ENCODE measurements at regions not wholly inside any gene's neighbourhood (a gene's known extent, or its start where the extent isn't known, plus 50 kb on each side); places are given as distances from the start of the nearest gene placed in this dataset.

GRCh38 chr6:159114569-159114968 is 54.6 kb upstream of the FNDC1 start:
- ATAC-seq (no peak), DNase-seq (no peak)
- 43 to 54% methylated on average over 3 of the region's 3 CpGs for WGBS, 2 donors
- H3K4me1 ChIP-seq: peaks cover 0 to 54% (median 6%) of the 10 kb centered on the region in 9 donors
- H3K27me3 ChIP-seq: no peaks in the 10 kb centered on the region
- TF ChIP-seq CTCF (IDR thresholded peaks at IDR 0.05): no peak
- no peaks in the 10 kb centered on the region for H3K36me3 ChIP-seq
- intact Hi-C loops (cut with DNase I): no loop called here
- no peaks in the 10 kb centered on the region for H3K9me3 ChIP-seq
- H3K4me3 ChIP-seq: no peak overlapping the region
- peak overlapping the region in 1 of 10 donors; percentile 11 for H3K27ac ChIP-seq

DNA sequence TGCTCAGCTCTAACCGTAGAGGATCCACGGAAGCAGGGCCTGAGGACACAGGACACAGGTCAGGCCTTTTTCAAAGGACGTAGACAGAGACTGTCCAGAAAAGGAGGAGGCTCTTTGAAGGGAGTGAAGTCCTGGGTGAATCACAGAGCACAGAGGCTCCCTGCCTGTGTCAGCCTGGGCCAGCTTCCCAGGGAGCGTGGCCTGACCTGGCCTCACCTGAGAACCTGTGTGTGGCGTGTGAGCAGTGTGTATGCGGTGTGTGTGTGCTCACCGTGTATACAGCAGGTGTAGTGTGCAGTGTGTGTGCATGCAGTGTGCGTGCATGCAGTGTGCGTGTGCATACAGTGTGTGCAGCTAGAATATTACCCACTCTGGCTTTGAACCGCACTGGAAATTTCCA is 56.0 kb upstream of the FNDC1 start:
- no peak overlapping the region for H3K4me3 ChIP-seq
- intact Hi-C loops (cut with DNase I): no loop called here
- TF ChIP-seq CTCF (IDR thresholded peaks at IDR 0.05): no peak
- no peaks in the 10 kb centered on the region for H3K36me3 ChIP-seq
- WGBS, 2 donors: 93% methylated on average over 10 of the region's 10 CpGs
- no peaks in the 10 kb centered on the region for H3K27me3 ChIP-seq
- ATAC-seq (peak in 1 of 8 donors; percentile 18), DNase-seq (no peak)
- no peak overlapping the region for H3K27ac ChIP-seq
- H3K4me1 ChIP-seq: peaks cover 0 to 55% (median 6%) of the 10 kb centered on the region in 9 donors
- no peaks in the 10 kb centered on the region for H3K9me3 ChIP-seq

DNA sequence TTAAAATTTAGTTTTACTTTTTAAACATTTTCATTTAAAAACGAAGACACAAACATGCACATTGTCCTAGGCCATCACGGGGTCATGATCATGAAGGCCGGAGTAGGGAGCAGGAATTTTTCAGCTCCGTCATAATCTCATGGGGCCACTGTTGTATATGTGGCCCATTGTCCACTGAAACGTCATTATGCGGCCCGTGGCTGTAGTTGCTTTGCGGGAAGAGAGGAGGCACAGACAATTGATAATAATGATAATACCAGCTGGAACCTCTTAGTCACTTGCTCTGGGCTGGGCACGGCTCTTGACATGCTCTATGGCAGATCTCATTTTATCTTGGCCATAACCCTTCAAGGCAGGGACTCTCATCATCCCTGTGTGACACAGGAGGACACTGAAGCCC is 56.5 kb upstream of the FNDC1 start:
- H3K36me3 ChIP-seq: no peaks in the 10 kb centered on the region
- ATAC-seq (no peak), DNase-seq (no peak)
- H3K27me3 ChIP-seq: no peaks in the 10 kb centered on the region
- TF ChIP-seq CTCF (IDR thresholded peaks at IDR 0.05): no peak
- H3K4me3 ChIP-seq: no peak overlapping the region
- H3K4me1 ChIP-seq: peaks cover 0 to 55% (median 6%) of the 10 kb centered on the region in 9 donors
- intact Hi-C loops (cut with DNase I): no loop called here
- H3K27ac ChIP-seq: no peak overlapping the region
- H3K9me3 ChIP-seq: no peaks in the 10 kb centered on the region
- WGBS, 2 donors: 64 to 74% methylated on average over 9 of the region's 9 CpGs

GRCh38 chr6:159110748-159111147 is 58.5 kb upstream of the FNDC1 start:
- DNase-seq (no peak), ATAC-seq (no peak)
- TF ChIP-seq CTCF (IDR thresholded peaks at IDR 0.05): no peak
- Histone ChIP-seq H3K4me1 (peaks cover 0 to 52% (median 10%) of the 10 kb centered on the region in 9 donors), H3K27ac (no peak overlapping the region), H3K4me3 (no peak overlapping the region), H3K27me3 (no peaks in the 10 kb centered on the region), H3K9me3 (no peaks in the 10 kb centered on the region), H3K36me3 (no peaks in the 10 kb centered on the region)
- intact Hi-C loops (cut with DNase I): no loop called here

DNA sequence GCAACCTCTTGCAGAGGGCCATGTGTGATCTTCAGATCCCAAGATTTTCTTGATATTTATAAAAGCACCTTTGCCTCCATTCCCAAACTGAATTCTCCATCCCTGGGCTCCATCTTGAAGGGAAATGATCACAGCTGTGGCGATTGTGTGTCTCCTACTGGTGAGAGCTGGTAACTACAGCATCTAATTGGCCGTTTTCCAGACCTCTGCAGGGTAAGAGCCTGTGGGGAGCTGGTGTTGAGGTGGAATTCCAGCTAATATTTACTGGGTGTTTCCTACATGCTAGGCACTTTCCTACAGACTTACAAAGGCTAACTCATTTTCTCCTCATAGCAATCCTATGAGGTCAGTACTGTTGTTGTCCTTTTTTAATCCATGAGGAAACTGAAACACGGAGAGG is 59.2 kb upstream of the FNDC1 start:
- H3K36me3 ChIP-seq: no peaks in the 10 kb centered on the region
- no peak for ATAC-seq
- WGBS, 2 donors: 13 to 20% methylated on average over 3 of the region's 3 CpGs
- no peak for DNase-seq
- peak; percentile 23 to 62 (median 41) for TF ChIP-seq CTCF (IDR thresholded peaks at IDR 0.05)
- intact Hi-C loops (cut with DNase I): no loop called here
- no peaks in the 10 kb centered on the region for H3K9me3 ChIP-seq
- peaks cover 0 to 52% (median 10%) of the 10 kb centered on the region in 9 donors for H3K4me1 ChIP-seq
- no peak overlapping the region for H3K27ac ChIP-seq
- H3K27me3 ChIP-seq: no peaks in the 10 kb centered on the region
- no peak overlapping the region for H3K4me3 ChIP-seq
